ENCODE measurements at regions not wholly inside any gene's neighbourhood (a gene's known extent, or its start where the extent isn't known, plus 50 kb on each side); places are given as distances from the start of the nearest gene placed in this dataset.

DNA sequence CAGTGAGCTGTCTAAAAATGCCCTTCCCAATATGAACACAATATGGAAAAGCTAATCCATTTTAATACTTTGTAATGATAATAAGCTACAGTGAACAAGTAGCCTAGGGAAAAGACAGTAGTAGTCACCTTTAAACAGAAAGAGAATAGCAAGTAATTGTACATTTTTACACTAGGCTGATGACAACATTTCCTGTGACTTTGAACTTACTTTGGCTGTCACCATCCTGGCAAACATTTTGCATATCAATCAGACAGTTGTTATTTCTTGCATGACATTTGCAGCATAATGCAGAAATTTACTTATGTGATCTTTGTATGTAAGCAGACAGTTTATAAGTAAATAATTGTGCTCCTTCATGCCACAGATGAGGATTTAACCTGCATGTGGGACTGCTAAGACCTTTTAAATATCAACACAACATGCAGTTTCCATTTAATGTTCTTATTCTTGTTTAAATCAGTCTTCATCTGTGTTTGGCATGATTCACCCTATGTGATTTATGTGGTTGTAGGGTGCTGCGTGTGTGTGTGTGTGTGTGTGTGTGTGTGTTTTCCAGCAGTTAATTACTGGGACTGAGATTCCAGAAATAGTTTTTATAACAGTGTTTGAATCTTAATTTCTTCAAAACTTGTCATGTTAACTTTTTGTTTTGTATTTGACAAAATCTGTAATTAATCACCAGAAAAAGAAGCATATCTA, 997.1 kb upstream of the ARRDC3 start:
- no peaks in the 10 kb centered on the region for H3K79me2 ChIP-seq (replicated peaks; ENCODE audit: insufficient read depth)
- Mint-ChIP-seq H3K27ac (no peak overlapping the region), H3K9me3 (no peaks in the 10 kb centered on the region), H3K36me3 (ENCODE audit: low read depth) (no peaks in the 10 kb centered on the region), H3K4me3 (no peak overlapping the region), H3K4me1 (peaks cover 13% of the 10 kb centered on the region; the same call in 2 of the 3 replicates), H3K27me3 (ENCODE audit: insufficient read depth, low read depth, poor library complexity) (no peaks in the 10 kb centered on the region)
- H3K27ac ChIP-seq (ENCODE audit: low read depth), result no peak overlapping the region
- no peaks in the 10 kb centered on the region for H3K9me2 ChIP-seq (ENCODE audit: insufficient read depth)
- DNase-seq (ENCODE audit: low spot score), result no peak
- no peaks in the 10 kb centered on the region for H3K27me3 ChIP-seq (ENCODE audit: insufficient read depth)
- no peaks in the 10 kb centered on the region for H4K20me1 ChIP-seq (replicated peaks; ENCODE audit: insufficient read depth)
- no peak overlapping the region for H3K4me3 ChIP-seq
- H3K36me3 ChIP-seq (ENCODE audit: insufficient read depth), result no peaks in the 10 kb centered on the region
- no peaks in the 10 kb centered on the region for H3F3A ChIP-seq (replicated peaks; ENCODE audit: low read depth)
- 0 out of 2 replicates have a peak, but pooled peaks cover 5% of the 10 kb centered on the region for H3K4me1 ChIP-seq (ENCODE audit: insufficient read depth)
- H2AFZ ChIP-seq, result no peak overlapping the region
- ATAC-seq, result no peak
- no peak overlapping the region for H3K4me2 ChIP-seq
- no peak for TF ChIP-seq NANOG (IDR thresholded peaks at IDR 0.05; ENCODE audit: borderline replicate concordance)
- TF ChIP-seq, protein P1, sequence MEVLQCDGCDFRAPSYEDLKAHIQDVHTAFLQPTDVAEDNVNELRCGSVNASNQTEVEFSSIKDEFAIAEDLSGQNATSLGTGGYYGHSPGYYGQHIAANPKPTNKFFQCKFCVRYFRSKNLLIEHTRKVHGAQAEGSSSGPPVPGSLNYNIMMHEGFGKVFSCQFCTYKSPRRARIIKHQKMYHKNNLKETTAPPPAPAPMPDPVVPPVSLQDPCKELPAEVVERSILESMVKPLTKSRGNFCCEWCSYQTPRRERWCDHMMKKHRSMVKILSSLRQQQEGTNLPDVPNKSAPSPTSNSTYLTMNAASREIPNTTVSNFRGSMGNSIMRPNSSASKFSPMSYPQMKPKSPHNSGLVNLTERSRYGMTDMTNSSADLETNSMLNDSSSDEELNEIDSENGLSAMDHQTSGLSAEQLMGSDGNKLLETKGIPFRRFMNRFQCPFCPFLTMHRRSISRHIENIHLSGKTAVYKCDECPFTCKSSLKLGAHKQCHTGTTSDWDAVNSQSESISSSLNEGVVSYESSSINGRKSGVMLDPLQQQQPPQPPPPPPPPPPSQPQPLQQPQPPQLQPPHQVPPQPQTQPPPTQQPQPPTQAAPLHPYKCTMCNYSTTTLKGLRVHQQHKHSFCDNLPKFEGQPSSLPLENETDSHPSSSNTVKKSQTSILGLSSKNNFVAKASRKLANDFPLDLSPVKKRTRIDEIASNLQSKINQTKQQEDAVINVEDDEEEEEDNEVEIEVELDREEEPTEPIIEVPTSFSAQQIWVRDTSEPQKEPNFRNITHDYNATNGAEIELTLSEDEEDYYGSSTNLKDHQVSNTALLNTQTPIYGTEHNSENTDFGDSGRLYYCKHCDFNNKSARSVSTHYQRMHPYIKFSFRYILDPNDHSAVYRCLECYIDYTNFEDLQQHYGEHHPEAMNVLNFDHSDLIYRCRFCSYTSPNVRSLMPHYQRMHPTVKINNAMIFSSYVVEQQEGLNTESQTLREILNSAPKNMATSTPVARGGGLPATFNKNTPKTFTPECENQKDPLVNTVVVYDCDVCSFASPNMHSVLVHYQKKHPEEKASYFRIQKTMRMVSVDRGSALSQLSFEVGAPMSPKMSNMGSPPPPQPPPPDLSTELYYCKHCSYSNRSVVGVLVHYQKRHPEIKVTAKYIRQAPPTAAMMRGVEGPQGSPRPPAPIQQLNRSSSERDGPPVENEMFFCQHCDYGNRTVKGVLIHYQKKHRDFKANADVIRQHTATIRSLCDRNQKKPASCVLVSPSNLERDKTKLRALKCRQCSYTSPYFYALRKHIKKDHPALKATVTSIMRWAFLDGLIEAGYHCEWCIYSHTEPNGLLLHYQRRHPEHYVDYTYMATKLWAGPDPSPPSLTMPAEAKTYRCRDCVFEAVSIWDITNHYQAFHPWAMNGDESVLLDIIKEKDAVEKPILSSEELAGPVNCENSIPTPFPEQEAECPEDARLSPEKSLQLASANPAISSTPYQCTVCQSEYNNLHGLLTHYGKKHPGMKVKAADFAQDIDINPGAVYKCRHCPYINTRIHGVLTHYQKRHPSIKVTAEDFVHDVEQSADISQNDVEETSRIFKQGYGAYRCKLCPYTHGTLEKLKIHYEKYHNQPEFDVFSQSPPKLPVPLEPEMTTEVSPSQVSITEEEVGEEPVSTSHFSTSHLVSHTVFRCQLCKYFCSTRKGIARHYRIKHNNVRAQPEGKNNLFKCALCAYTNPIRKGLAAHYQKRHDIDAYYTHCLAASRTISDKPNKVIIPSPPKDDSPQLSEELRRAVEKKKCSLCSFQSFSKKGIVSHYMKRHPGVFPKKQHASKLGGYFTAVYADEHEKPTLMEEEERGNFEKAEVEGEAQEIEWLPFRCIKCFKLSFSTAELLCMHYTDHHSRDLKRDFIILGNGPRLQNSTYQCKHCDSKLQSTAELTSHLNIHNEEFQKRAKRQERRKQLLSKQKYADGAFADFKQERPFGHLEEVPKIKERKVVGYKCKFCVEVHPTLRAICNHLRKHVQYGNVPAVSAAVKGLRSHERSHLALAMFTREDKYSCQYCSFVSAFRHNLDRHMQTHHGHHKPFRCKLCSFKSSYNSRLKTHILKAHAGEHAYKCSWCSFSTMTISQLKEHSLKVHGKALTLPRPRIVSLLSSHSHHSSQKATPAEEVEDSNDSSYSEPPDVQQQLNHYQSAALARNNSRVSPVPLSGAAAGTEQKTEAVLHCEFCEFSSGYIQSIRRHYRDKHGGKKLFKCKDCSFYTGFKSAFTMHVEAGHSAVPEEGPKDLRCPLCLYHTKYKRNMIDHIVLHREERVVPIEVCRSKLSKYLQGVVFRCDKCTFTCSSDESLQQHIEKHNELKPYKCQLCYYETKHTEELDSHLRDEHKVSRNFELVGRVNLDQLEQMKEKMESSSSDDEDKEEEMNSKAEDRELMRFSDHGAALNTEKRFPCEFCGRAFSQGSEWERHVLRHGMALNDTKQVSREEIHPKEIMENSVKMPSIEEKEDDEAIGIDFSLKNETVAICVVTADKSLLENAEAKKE (CRISPR knock-in tag; IDR thresholded peaks at IDR 0.05), result no peak
- no peak for TF ChIP-seq JUNB (IDR thresholded peaks at IDR 0.05; ENCODE audit: unreplicated experiment)
- TF ChIP-seq POLR2AphosphoS5 (IDR thresholded peaks at IDR 0.05; ENCODE audit: low read depth), result no peak

- Histone ChIP-seq H3K36me3 (ENCODE audit: insufficient read depth) (no peaks in the 10 kb centered on the region), H3K4me2 (no peak overlapping the region), H4K20me1 (replicated peaks; ENCODE audit: insufficient read depth) (no peaks in the 10 kb centered on the region), H3K79me2 (replicated peaks; ENCODE audit: insufficient read depth) (no peaks in the 10 kb centered on the region), H3F3A (replicated peaks; ENCODE audit: low read depth) (no peaks in the 10 kb centered on the region), H3K4me1 (ENCODE audit: insufficient read depth) (0 out of 2 replicates have a peak, but pooled peaks cover 5% of the 10 kb centered on the region), H3K9me2 (ENCODE audit: insufficient read depth) (no peaks in the 10 kb centered on the region), H3K27me3 (ENCODE audit: insufficient read depth) (no peaks in the 10 kb centered on the region), H2AFZ (peak overlapping the region; percentile 43; the same call in 1 of the 2 replicates), H3K27ac (ENCODE audit: low read depth) (no peak overlapping the region), H3K4me3 (no peak overlapping the region)
- H3K36me3 Mint-ChIP-seq (ENCODE audit: low read depth), result no peaks in the 10 kb centered on the region
- DNase-seq (ENCODE audit: low spot score) (peak; percentile 27), ATAC-seq (peak; percentile 82)
- H3K9me3 Mint-ChIP-seq, result peaks cover 4% of the 10 kb centered on the region; the same call in 1 of the 3 replicates
- no peaks in the 10 kb centered on the region for H3K27me3 Mint-ChIP-seq (ENCODE audit: insufficient read depth, low read depth, poor library complexity)
- H3K4me1 Mint-ChIP-seq, result peaks cover 13% of the 10 kb centered on the region; the same call in 2 of the 3 replicates
- no peak overlapping the region for H3K4me3 Mint-ChIP-seq
- H3K27ac Mint-ChIP-seq, result no peak overlapping the region
- TF ChIP-seq, protein P2, sequence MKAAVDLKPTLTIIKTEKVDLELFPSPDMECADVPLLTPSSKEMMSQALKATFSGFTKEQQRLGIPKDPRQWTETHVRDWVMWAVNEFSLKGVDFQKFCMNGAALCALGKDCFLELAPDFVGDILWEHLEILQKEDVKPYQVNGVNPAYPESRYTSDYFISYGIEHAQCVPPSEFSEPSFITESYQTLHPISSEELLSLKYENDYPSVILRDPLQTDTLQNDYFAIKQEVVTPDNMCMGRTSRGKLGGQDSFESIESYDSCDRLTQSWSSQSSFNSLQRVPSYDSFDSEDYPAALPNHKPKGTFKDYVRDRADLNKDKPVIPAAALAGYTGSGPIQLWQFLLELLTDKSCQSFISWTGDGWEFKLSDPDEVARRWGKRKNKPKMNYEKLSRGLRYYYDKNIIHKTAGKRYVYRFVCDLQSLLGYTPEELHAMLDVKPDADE (IDR thresholded peaks at IDR 0.05), result no peak
- no peak for TF ChIP-seq ZNF331 (CRISPR knock-in tag; IDR thresholded peaks at IDR 0.05; ENCODE audit: low read depth)
Observed at GRCh38 chr5:92378966-92379611, 996.0 kb upstream of the ARRDC3 start.

Measured in GM23338 (cell line).